ENCODE measurements at regions not wholly inside any gene's neighbourhood (a gene's known extent, or its start where the extent isn't known, plus 50 kb on each side); places are given as distances from the start of the nearest gene placed in this dataset.

- TF ChIP-seq CTCF (IDR thresholded peaks at IDR 0.05) (no peak), POLR2A (IDR thresholded peaks at IDR 0.05) (no peak)
These were observed 145.7 kb upstream of the ALDH3B2 start for GRCh38 chr11:67820081-67820480.

All from Peyer's patch (tissue), 4 donors.